NOMO-1 (cell line): ENCODE measurements at regions not wholly inside any gene's neighbourhood (a gene's known extent, or its start where the extent isn't known, plus 50 kb on each side); places are given as distances from the start of the nearest gene placed in this dataset.
"Not testable (repeated sequence)": the region's sequence is repeated elsewhere in the genome, so short reads cannot be mapped to it uniquely, and the experiment has no call there.

Experiments used
- DNase-seq, 2 experiments: peaks; one replicate each; lab custom pipeline; 2025; ENCODE audit not compliant: unreplicated experiment in 2 of 2; lab: John Stamatoyannopoulos, UW

GRCh38 chr5:6081727-6082210, 296.6 kb downstream of the MED10 start:
- DNase-seq = no peak

GRCh38 chr5:6080930-6081726, 297.2 kb downstream of the MED10 start:
- no peak for DNase-seq

- no peak for DNase-seq
Measured at GRCh38 chr5:6080436-6080835, 297.9 kb downstream of the MED10 start.

- DNase-seq = no peak
Measured at GRCh38 chr5:6078881-6079280, 299.5 kb downstream of the MED10 start.

GRCh38 chr5:6076341-6077239, 301.8 kb downstream of the MED10 start:
- no peak for DNase-seq

GRCh38 chr5:6072488-6072887, 305.9 kb downstream of the MED10 start:
- not testable (repeated sequence) for DNase-seq

GRCh38 chr5:6069496-6070185, 308.7 kb downstream of the MED10 start:
- DNase-seq = no peak

GRCh38 chr5:6066016-6066415, 312.3 kb downstream of the MED10 start:
- DNase-seq = no peak

GRCh38 chr5:6059137-6059800, 319.1 kb downstream of the MED10 start:
- no peak for DNase-seq

GRCh38 chr5:6058055-6058715, 320.2 kb downstream of the MED10 start:
- no peak for DNase-seq

GRCh38 chr5:6056280-6056679, 322.1 kb downstream of the MED10 start:
- no peak for DNase-seq

- DNase-seq = no peak
Measured at GRCh38 chr5:6049662-6050061, 328.7 kb downstream of the MED10 start.

GRCh38 chr5:6048746-6049145, 329.6 kb downstream of the MED10 start:
- DNase-seq = no peak

GRCh38 chr5:6046296-6046967, 331.9 kb downstream of the MED10 start:
- no peak for DNase-seq

GRCh38 chr5:6043491-6044310, 334.6 kb downstream of the MED10 start:
- DNase-seq = no peak

- no peak for DNase-seq
Measured at GRCh38 chr5:6041977-6042550, 336.3 kb downstream of the MED10 start.

GRCh38 chr5:6039111-6039510, 339.2 kb downstream of the MED10 start:
- no peak for DNase-seq

- no peak for DNase-seq
Measured at GRCh38 chr5:6036006-6036405, 342.3 kb downstream of the MED10 start.
